IMR-90 (cell line): ENCODE measurements at regions not wholly inside any gene's neighbourhood (a gene's known extent, or its start where the extent isn't known, plus 50 kb on each side); places are given as distances from the start of the nearest gene placed in this dataset.

Experiments used
- ATAC-seq: fragments of 200-7000 bp; cut with Tn5 transposase; 2 replicates; pipeline ENCODE4 v1.9.1; 2020; ENCODE audit warnings: low read depth, mild to moderate bottlenecking, moderate library complexity
- BruUV-seq: library from RNA; stranded (reverse); fragments of 400-500 nt; replicated peaks from 2 replicates; lab custom pipeline; 2021; lab: Mats Ljungman, UMichigan
- CTCF ChIA-PET: fragments of 300-600 bp; formaldehyde crosslinking; extraction: SDS; loops from one replicate; lab custom pipeline; 2021; ENCODE audit warnings: antibody characterized with exemption; lab: Yijun Ruan, JAX
- POLR2A ChIA-PET: fragments of 300-600 bp; sonication (Branson Sonifier 250); formaldehyde crosslinking; loops from one replicate; lab custom pipeline; 2022; ENCODE audit warnings: antibody characterized with exemption; ENCODE audit not compliant: unreplicated experiment; lab: Charles Lee
- DNase-seq: peaks from one replicate; pipeline ENCODE4 v3.0.0; 2013
- H2AFZ ChIP-seq: replicated peaks from 2 replicates; pipeline ENCODE3; 2013; ENCODE audit warnings: low read length, mild to moderate bottlenecking; ENCODE audit not compliant: poor library complexity
- H2AK5ac ChIP-seq: 2 replicates; pipeline ENCODE4 v1.6.1; 2013; ENCODE audit warnings: low read depth, low read length, inconsistent platforms
- H2AK9ac ChIP-seq: replicated peaks from 2 replicates; pipeline ENCODE3; 2013; ENCODE audit warnings: mild to moderate bottlenecking, low read depth, low read length, moderate library complexity; ENCODE audit not compliant: poor library complexity
- H2BK120ac ChIP-seq: 2 replicates; pipeline ENCODE4 v1.6.1; 2013; ENCODE audit warnings: low read depth, low read length, inconsistent platforms
- H2BK15ac ChIP-seq: 3 replicates; pipeline ENCODE4 v1.6.1; 2013; ENCODE audit warnings: low read depth, low read length, inconsistent platforms
- H2BK20ac ChIP-seq: 2 replicates; pipeline ENCODE4 v1.6.1; 2013; ENCODE audit warnings: low read depth, mild to moderate bottlenecking, inconsistent platforms, low read length, moderate library complexity
- H2BK5ac ChIP-seq: 2 replicates; pipeline ENCODE4 v1.6.1; 2013; ENCODE audit warnings: mild to moderate bottlenecking, low read depth, low read length, inconsistent platforms; ENCODE audit not compliant: poor library complexity, severe bottlenecking
- H3K14ac ChIP-seq: replicated peaks from 2 replicates; pipeline ENCODE4 v1.6.1; 2013; ENCODE audit warnings: low read depth, low read length, inconsistent platforms
- H3K18ac ChIP-seq: 2 replicates; pipeline ENCODE4 v1.6.1; 2013; ENCODE audit warnings: low read depth, low read length, control low read depth
- H3K23ac ChIP-seq: 2 replicates; pipeline ENCODE4 v1.6.1; 2013; ENCODE audit warnings: low read depth, low read length, inconsistent platforms
- H3K27ac ChIP-seq: 2 replicates; pipeline ENCODE4 v1.5.1; 2013; ENCODE audit warnings: mild to moderate bottlenecking, control low read depth, low read length; ENCODE audit not compliant: insufficient read depth
- H3K27me3 ChIP-seq: 2 replicates; pipeline ENCODE4 v1.6.1; 2013; ENCODE audit warnings: low read length; ENCODE audit not compliant: control insufficient read depth, insufficient read depth
- H3K36me3 ChIP-seq: 2 replicates; pipeline ENCODE4 v1.6.1; 2013; ENCODE audit warnings: low read length, mixed read lengths; ENCODE audit not compliant: control insufficient read depth, insufficient read depth
- H3K4ac ChIP-seq: 2 replicates; pipeline ENCODE4 v1.6.1; 2013; ENCODE audit warnings: low read depth, low read length, inconsistent platforms
- H3K4me1 ChIP-seq: 2 replicates; pipeline ENCODE4 v1.6.1; 2013; ENCODE audit warnings: low read length, mixed read lengths; ENCODE audit not compliant: control insufficient read depth, insufficient read depth
- H3K4me2 ChIP-seq: 2 replicates; pipeline ENCODE4 v1.6.1; 2013; ENCODE audit warnings: low read depth, mild to moderate bottlenecking, control low read depth, low read length, moderate library complexity
- H3K4me3 ChIP-seq: 2 replicates; pipeline ENCODE4 v1.5.1; 2013; ENCODE audit warnings: low read depth, mild to moderate bottlenecking, control low read depth, low read length, moderate library complexity; ENCODE audit not compliant: insufficient read depth
- H3K56ac ChIP-seq: 2 replicates; pipeline ENCODE4 v1.6.1; 2013; ENCODE audit warnings: low read length, inconsistent platforms; ENCODE audit not compliant: insufficient read depth; ENCODE audit errors: extremely low read depth
- H3K79me1 ChIP-seq, 2 experiments: 2 replicates each; pipeline ENCODE4 v1.6.1; 2013; ENCODE audit warnings: low read length in 2 of 2, inconsistent platforms in 1 of 2, low read depth in 1 of 2
- H3K9ac ChIP-seq: 2 replicates; pipeline ENCODE4 v1.6.1; 2013; ENCODE audit warnings: low read depth, low read length, control low read depth
- H3K9me1 ChIP-seq: 2 replicates; pipeline ENCODE4 v1.6.1; 2013; ENCODE audit warnings: low read length, inconsistent platforms; ENCODE audit not compliant: insufficient read depth
- H3K9me3 ChIP-seq: 2 replicates; pipeline ENCODE4 v1.6.1; 2013; ENCODE audit warnings: low read length; ENCODE audit not compliant: control insufficient read depth, insufficient read depth
- H4K20me1 ChIP-seq: 2 replicates; pipeline ENCODE4 v1.6.1; 2013; ENCODE audit warnings: low read length, inconsistent platforms; ENCODE audit not compliant: insufficient read depth
- H4K5ac ChIP-seq: 2 replicates; pipeline ENCODE4 v1.6.1; 2013; ENCODE audit warnings: mild to moderate bottlenecking, low read depth, low read length, control low read depth
- H4K8ac ChIP-seq, 2 experiments: 2 replicates each; pipeline ENCODE4 v1.6.1; 2013; ENCODE audit warnings: low read depth in 2 of 2, low read length in 2 of 2, control low read depth in 1 of 2, inconsistent platforms in 1 of 2
- H4K91ac ChIP-seq: 2 replicates; pipeline ENCODE4 v1.6.1; 2013; ENCODE audit warnings: low read depth, low read length, inconsistent platforms; ENCODE audit not compliant: insufficient read depth
- BHLHE40 ChIP-seq: fragments of 150-350 bp; IDR thresholded peaks from 2 replicates; pipeline ENCODE4 v1.6.1; 2016; ENCODE audit warnings: mild to moderate bottlenecking, low read depth, low read length
- FOS ChIP-seq: fragments of 150-350 bp; IDR thresholded peaks from 2 replicates; pipeline ENCODE4 v1.6.1; 2016; ENCODE audit warnings: low read depth, low read length
- MXI1 ChIP-seq: IDR thresholded peaks from 2 replicates; pipeline ENCODE4 v1.6.1; 2012; ENCODE audit warnings: low read depth, mild to moderate bottlenecking, low read length, moderate library complexity, borderline replicate concordance
- NFE2L2 ChIP-seq: fragments of 150-350 bp; IDR thresholded peaks from 2 replicates; pipeline ENCODE4 v1.6.1; 2016; ENCODE audit warnings: low read depth, mild to moderate bottlenecking, low read length
- SMC3 ChIP-seq: fragments of 150-350 bp; IDR thresholded peaks from 2 replicates; pipeline ENCODE4 v1.6.1; 2016; ENCODE audit warnings: low read depth, mild to moderate bottlenecking, antibody characterized with exemption, low read length, moderate library complexity
- WGBS, 2 experiments: methylation state at CpG; one replicate each; pipeline versions ENCODE4 v1.1.5 to v1.1.7; 2013; ENCODE audit warnings: missing lambda C conversion rate in 2 of 2; ENCODE audit not compliant: insufficient read length in 1 of 2; ENCODE audit errors: extremely low coverage in 2 of 2; 5-methylcytosine and 5-hydroxymethylcytosine counted together
- dilution Hi-C: fragments of 300-500 bp; cut with HindIII; formaldehyde crosslinking; loops from one replicate; pipeline ENCODE4 v1.14.3; 2018; ENCODE audit warnings: low sequenced_read_pairs; ENCODE audit not compliant: unreplicated experiment
- in situ Hi-C: fragments of 300-500 bp; cut with MboI; formaldehyde crosslinking; loops from 3 replicates; pipeline ENCODE4 v1.14.3; 2019; ENCODE audit warnings: low sequenced_read_pairs, inconsistent platforms, mixed read lengths
- intact Hi-C: fragments of 100-400 bp; cut with micrococcal nuclease; formaldehyde crosslinking; loops from 2 replicates; pipeline ENCODE4 v1.10.0; 2022

DNA sequence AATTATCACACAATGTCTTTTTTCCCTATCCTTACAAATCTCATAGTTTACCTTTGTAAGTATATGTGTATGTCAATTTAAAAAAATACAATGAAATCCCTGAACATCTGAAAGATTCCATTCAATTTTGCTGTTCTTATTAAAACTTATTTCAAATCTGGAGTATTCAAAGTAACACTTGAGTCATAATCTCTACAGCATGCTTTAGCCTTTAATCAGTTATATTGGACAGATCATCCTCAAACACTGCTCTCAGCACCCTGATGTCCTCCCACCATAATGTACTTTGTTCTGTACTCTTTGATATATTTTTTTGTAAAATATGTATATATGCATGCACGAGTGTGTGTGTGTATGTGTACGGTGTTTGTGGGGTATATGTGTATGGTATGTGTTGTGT lies 83.0 kb upstream of the RPS6KA2 start:
- BruUV-seq, result no TSS peak
- Histone ChIP-seq H2BK20ac (no peak overlapping the region), H2AK9ac (no peak overlapping the region), H4K5ac (no peak overlapping the region), H3K14ac (no peak overlapping the region), H3K4me1 (no peaks in the 10 kb centered on the region), H3K79me1 (no peaks in the 10 kb centered on the region), H4K91ac (no peak overlapping the region), H4K20me1 (no peaks in the 10 kb centered on the region), H3K23ac (no peak overlapping the region; the same call in 1 of the 2 replicates), H3K18ac (no peak overlapping the region), H2BK5ac (no peak overlapping the region), H3K4me2 (no peak overlapping the region), H3K9ac (no peak overlapping the region), H3K27me3 (peaks cover 17% of the 10 kb centered on the region), H4K8ac (no peak overlapping the region), H3K4me3 (no peak overlapping the region), H2AK5ac (no peak overlapping the region), H3K36me3 (no peaks in the 10 kb centered on the region), H3K9me1 (no peaks in the 10 kb centered on the region), H2AFZ (no peak overlapping the region), H2BK120ac (no peak overlapping the region), H3K56ac (no peak overlapping the region), H2BK15ac (no peak overlapping the region), H3K27ac (no peak overlapping the region), H3K9me3 (no peaks in the 10 kb centered on the region), H3K4ac (no peak overlapping the region)
- ATAC-seq (peak; percentile 32; the same call in 1 of the 2 replicates), DNase-seq (peak; percentile 13)
- dilution Hi-C loops (no loop called here), intact Hi-C loops (no loop called here), in situ Hi-C loops (no loop called here)
- TF ChIP-seq SMC3 (no peak), MXI1 (no peak), FOS (no peak), BHLHE40 (no peak), NFE2L2 (no peak)
- 100% methylated on average over 2 of the region's 2 CpGs; no CpG with 5 or more reads in 1 of the 2 experiments for WGBS, 2 experiments
- ChIA-PET CTCF (no interaction called here), POLR2A (no interaction called here)
